Glomerular endothelial cell (primary cell): ENCODE measurements at regions not wholly inside any gene's neighbourhood (a gene's known extent, or its start where the extent isn't known, plus 50 kb on each side); places are given as distances from the start of the nearest gene placed in this dataset.

ENCODE experiments used
- DNase-seq: peaks from one replicate; pipeline ENCODE4 v3.0.0-alpha.2; 2011; ENCODE audit warnings: low read depth, low spot score; ENCODE audit errors: extremely low read depth

DNA sequence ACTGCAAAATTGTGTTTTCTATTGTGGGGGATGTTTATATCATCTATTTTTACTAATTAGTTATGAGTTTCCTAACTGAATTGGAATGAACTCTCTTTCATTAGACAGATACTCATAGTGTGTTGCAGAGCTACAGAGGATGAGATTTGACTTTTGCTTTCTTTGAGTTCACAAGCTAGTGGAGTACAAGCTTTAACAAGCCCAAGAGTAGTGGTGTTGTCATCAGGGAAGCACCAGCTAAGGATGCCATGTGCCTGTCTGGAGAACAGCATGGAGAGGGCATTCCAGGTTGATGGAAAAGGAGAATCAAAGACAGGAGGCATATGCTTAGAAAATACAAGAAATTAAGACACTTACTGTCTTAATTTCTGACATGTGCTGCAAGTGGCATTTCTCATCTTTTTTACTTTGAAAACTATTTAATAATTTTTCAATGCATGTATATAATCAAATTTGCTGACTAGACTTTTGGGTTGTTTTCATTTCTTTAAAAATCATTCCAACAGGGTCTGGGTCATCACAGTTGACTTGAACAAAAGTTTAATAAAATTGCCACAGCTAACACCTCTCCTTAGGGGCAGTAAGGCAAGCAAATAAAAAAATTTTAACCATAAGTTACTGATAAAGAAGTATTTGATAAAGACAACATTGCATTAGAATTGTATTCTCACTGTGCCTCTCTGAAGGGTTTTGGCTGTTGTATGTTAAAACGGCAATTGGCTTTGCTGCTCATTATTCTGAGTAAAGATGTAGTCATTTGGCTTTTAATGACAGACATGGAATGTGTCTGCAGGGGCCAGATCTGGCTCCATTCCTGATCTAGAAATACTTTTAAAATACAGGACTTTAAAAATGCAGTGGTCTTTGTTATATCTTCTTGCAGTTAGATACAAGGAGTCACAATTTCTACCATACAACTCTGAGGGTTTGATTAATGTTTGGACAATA, 323.7 kb upstream of the CDH11 start:
- DNase-seq, result no peak

DNA sequence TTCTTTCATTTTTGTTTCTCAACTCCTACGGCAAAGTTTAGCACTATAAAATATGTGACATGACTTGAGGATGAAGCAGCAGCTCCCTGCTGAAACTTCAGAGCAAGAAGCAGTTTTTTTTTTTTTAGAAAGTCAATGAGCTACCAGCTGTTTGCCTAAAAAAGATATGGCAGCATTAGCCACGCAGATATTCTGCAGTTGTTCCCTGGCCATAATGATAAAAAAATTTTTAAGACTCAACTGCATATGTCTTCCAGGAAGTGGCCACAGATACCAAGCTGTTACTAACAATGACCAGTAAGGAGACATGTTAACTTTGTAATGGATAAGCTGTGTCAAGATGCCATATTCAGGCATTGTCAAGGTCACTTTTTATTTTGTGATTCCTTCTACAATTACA, 319.6 kb upstream of the CDH11 start:
- no peak for DNase-seq

DNA sequence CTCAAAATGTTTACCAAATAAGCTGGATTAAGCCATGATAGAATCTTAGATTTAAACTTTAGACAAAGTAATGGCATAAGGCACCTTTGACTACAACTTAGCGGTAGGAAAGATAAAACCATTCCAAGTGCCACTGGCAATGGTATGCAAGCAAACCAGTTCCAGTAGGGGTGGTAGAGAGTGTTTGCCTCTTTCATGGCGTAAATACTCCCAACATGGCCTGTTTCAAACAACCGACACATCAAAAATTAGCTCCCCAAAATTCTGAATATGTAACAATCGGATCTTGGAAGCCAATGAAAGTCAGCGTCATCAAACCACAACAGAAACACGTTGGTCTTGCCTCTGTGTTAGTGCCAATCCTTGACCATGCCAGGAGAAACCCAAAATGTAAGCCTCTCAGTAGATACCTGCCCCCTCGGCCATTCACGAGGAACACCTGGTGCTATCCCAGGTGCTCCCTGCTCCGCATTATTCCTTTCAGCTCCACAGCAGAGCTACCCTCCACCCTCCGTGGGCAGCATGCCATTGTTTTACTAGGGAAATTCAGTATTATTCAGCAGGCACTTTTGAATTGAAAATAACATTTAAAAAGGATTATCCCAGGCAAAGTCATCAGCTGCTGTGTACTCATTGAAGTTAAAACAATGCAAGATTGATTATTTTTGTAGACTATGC, 307.8 kb upstream of the CDH11 start:
- no peak for DNase-seq

DNA sequence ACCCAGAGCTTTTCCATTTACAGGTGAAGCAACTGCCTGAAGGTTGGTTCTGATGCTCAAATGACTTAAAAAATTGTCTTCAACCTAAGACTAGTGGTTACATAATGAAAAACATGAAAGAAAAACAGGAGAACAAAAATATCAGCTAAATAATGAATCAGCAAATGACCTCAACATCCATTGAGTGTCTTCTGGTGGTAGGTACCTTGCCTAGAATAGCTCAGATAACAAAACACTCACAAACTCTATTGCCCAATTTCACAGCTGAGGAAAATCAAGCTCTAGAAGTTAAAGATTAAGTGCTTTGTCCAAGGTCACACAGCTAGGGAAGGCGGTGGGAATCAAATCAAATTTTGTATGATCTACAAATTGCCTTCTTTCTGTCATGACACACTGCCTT, 304.6 kb upstream of the CDH11 start:
- no peak for DNase-seq

DNA sequence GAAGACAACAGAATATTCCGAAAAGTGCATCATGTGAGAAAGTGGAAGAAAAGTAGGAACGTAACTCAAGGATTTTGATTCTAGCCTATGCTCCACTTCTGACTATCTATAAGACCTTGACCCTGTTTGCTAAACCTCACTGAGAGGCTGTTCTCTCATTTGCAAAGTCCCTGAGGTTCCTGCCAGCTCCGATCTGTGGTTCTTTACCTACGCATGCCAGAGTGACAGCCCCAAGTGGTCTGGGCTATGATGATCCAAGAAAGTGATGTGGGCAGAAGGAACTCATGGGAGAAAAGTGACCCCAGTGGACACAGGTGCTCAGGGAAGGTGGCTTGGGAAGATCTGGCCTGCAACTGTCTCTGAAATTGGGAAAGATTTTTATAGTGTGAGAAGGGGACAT, 301.1 kb upstream of the CDH11 start:
- DNase-seq, result no peak

DNA sequence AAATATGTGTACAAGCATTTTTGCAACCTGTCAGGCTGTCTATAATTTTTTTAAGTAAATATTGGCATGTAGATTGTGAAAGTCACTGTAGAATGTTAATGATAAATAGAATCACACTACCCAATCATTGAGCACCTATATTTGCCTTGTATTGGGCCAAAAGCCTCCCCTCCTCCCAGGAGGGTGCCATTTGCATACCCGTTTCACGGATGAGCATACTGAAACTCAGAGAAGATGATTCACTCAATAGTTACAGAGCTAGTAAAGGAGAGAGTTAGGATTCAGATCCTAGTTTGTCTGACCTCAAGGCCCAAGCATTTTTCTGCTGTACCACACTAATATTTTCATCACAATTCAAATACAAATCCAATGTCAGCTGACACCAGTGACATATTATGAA, 299.7 kb upstream of the CDH11 start:
- no peak for DNase-seq

DNA sequence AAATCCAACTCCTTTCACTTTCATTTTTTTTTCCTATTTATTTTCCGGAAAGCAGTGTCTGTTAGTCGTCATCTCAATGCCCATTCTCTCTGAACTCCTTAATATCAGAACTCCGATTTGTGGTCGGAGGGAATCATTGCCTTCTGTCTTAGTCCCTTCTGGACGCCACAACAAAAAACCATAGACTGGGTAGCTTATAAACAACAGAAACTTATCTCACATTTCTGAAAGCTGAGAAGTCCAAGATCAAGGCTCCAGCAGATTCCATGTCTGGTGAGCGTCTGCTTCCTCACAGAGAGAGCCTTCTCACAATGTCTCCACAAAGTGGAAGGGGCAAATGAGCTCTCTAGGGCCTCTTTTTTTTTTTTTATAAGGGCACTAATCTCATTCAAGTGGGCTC, 296.6 kb upstream of the CDH11 start:
- DNase-seq, result no peak

DNA sequence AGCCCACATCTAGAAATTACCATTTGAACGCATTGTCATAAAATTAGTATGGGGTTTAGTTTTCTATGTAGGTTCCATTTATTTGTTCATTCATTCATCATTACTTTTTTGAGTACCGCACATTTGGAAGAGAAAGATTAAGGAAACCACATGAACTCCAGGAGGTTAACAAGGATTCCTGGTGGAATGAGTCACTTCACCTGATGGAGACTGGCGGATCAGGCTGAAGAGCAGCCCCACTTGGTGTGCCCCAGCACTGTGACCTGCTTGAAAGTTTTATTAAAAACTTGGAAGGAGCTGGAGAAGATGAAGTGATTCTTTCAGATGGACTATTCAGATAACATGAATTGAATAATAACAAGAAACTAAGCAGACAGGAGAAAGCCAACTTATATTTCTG, 293.6 kb upstream of the CDH11 start:
- no peak for DNase-seq

DNA sequence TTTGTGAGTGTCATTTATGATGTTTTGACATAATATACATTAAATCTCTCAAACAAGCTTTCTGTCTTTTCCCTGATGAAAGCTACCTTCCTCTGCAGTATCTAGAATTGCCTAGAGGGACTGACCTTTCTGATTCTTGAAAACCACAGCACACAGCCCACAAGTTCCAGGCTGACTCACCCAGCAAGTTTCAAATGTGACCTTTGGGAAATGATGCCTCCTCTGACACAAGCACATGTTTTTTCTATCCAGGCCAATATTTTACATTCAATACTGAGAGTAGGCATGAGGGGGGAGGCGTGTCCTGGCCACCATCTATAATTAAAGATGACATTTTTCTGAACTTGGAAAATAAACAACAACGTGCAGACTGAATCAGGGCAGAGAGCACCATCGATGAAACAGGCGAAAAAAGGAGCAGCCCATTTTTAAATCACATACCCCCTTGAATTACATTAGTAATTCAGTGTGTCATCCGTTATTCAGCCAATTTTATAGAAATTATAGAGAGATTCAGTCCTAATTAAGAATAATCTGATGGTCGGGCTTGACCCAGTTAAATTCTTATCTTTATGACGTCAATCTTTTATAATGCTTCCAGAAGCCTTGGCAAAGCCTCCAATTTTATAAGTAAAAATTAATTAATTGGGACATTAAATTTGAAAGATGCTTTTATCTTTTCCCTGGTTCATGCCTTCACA, 292.6 kb upstream of the CDH11 start:
- DNase-seq, result no peak

DNA sequence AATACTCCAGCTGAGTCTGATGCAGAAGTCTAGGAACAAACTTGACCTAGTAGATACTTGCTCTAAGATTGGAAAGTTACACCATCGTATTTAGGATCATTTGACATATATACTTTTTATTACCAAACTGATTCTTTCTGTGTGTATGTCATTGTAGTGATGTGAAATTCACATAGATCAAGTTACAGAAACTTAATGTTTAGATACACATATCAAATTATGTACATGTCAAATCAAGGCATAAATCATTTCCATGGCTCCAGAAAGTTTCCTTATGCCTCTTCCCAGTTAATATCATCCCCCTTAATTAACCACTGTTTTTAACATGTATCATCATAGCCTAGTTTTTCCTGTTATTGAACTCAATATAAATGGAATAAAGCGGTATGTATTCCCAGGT, 292.0 kb upstream of the CDH11 start:
- DNase-seq, result no peak

DNA sequence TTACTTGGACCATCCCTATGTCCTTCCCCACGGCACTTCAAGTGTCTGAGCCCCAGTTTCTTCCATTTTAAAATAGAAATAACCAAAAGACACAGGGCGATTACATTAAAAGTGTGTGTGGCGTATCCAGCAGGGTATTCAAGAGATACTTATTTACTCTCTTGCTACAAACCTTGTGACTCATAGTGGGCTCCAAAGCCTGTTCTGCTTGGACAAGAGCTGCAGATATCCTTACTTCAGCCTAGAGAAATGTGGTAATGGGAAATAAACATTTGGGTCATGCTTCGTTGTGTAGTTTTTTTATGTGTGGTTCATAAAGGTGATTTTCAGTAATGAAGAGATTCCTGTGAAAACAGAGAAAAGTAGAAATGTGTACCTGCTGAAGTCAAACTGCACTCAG, 288.9 kb upstream of the CDH11 start:
- DNase-seq, result no peak

DNA sequence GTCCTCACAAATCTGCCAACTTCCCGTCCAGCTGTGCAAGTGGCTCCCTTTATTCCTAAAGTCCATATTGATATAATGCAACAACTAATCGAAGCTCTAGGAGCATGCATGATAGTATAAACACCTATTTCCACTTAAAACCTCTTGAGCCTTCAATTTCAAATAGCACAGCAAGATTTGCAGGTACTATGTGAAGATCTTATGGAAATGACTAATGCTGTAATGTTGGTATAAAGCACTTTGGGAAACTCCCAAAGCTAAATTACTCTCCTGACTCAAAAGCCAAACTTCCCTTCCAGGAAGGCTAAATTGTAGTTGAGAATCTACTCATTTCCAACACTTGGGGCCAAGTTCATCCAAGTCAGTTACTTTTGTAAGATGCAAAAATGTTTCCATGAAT, 287.6 kb upstream of the CDH11 start:
- DNase-seq, result no peak

DNA sequence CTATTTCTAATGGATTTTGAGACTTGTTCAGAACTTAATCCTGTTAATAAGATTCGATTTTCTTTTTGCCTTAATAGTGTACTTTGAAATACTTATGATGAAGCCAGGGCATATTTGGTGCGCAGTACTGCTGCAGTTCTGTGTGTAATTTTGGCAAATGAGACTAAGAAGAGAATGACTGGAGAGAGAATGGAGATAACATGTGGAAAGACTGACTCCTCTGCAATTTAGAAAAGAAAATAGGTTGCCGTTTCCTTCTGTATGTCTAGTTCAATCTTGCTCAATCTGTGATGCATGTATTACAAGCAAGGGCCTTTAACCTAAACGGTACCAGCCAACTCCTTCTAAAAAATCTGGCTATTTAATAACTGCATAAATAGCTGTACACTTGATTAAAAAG, 285.1 kb upstream of the CDH11 start:
- no peak for DNase-seq

DNA sequence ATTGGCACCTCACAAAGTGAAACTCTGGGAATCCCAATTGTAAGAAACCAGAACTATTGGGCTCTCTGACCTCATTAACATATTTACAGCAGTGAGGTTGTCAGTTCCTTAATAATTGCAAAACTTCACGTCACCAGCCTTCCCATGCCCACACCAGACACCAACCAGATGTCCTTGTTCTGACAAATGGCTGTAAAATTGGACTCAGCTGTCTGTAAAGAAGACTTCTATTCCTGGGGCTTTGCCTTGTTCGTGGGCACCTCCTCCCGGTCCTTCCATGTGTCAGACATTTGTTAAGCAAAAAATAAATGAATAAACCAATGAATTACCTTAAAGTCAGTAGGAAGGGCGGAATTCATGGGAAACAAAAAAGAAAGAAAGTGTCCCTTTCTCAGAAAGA, 284.3 kb upstream of the CDH11 start:
- DNase-seq, result no peak

DNA sequence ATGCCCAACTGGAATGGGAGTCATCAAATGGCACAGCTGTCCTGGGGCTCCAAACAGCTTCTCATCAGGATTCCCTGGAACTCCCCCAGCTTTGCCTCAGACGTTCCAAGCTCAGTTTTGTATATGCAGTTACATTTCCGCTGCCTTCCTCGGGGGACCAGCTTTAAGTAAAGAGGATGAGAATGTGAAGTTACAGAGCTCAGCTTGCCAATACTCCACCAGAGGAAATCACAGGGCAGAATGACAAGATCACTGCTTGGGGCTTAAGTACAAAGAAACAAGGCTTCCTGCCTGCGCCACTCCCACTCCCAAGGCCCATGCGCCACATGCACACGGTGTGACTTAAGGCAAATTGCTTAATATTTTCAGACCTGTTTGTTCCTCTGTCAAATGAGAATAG, 272.4 kb upstream of the CDH11 start:
- no peak for DNase-seq

DNA sequence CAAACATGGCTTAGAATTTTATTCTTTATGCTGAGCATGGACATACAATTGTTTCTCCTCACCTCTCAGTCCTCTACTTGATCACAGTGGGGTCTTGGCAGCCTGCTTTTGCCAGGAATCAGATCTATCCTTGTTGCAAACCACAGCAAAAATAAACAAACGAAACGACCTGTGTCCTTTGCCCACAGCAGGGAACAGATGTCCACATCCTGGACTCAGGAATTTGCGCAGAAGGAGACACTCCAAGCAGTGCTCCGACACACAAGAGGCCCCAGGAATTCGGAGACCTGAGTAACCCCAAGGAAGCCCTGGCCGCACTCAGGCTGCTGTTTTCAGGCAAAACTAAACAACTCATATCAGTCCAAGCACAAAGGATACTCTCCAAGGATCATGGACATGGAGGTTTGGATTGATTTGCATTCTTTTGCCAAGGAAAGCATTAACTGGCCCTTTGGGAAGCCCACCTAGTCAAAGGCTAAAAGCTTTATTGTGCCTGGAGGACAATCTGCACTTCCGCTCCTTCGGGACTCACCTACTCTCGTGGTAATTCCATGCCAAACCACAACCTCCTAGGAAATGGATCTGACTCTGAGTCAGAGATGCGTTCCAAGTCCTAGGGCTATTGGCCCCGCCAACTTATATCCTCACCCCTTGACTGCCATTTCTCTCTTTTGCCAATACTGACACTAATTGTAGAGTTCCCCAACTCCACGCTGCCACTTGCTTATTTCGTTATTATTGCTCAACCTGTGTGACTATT, 271.1 kb upstream of the CDH11 start:
- no peak for DNase-seq

DNA sequence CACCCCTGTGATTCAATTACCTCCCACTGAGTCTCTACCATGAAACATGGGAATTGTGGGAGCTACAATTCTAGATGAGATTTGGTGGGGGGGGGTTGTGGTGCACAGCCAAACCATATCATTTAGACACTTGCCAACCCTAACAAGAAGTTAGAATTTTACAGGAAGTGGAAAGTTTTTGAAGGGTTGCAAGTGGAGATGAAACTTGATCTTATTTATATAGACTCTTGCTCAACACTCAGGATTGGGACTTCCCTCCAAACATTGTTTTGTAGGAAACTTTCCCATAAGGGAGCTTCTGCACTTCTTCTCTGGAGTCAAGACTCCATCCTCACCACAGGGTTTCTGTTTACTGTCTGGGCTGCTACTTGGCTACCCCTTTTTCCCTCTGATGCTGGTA, 266.7 kb upstream of the CDH11 start:
- no peak for DNase-seq

DNA sequence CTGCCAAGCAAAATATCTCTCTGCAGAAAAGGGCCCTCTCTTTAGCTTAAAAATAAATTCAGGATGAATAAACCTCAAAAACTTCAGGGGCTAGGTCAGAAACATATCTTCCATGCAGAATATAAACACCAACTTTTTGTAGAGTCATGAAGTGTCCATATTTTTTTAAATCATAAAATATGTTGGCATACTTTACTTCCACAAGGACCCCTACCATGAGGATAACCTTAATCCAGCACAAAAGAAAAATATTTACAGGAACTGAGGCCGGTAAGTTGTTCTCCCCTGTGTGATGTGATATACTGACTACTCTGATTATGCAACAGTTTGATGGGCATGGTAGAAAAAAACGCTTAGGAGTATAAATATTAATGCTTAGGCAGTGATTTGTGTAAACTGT, 264.8 kb upstream of the CDH11 start:
- no peak for DNase-seq

DNA sequence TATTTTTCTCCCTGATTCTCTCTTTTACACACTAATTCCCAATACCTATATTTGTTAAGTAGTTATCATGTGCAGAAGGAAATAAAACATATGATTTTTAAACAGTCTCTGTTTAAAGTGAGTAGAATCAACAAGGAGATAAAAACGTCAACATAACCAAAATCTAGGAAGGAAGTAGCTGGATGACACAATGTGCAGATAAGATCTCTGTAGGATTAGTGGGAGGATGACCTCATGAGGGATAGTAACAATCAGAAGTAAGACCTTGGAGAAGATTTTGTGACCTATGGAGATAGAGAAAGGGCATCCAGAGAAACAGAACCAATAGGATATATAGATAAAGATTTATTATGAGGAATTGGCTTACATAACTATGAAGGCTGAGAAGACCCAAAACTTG, 262.6 kb upstream of the CDH11 start:
- no peak for DNase-seq

DNA sequence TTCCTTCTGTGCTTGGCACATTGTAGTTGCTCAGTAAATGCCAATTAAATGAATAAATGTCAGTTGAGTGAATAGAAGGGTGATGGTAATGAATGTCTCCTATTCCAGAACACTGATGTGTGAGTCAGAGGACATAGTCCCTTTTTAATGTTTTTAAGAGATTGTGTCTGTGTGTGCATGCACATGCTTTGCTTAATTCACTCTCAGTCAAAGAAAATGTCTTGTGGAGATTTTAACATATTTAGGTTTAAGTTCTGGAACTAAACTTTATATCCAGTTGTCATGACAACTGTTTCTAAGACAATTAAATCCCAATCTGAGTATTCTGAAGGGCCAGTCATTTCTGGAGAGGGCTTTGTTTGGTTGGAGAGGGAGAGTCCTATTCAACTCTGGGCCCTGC, 255.3 kb upstream of the CDH11 start:
- no peak for DNase-seq

DNA sequence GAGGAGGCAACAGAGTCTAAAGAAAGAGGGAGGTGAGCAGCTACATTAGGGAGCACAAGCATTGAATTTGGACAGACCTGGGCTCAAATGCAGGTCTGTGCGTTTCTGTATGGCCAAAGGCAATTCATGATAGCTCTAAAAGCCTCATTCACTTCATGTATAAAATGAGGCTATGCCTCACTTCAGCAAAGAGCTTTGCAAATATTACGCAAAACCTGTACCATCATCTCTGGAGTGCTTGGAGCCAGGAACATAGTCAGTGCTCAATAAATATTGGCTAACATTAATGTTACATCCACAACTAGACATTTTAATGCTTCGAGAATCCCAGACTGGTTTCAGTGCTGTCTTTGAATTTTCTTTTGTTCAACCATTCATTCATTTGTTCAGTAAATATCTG, 254.7 kb upstream of the CDH11 start:
- no peak for DNase-seq
